HFFc6 (cell line): ENCODE measurements at regions not wholly inside any gene's neighbourhood (a gene's known extent, or its start where the extent isn't known, plus 50 kb on each side); places are given as distances from the start of the nearest gene placed in this dataset.

Experiments
- DNase-seq: peaks from one replicate; pipeline ENCODE4 v3.0.0-alpha.2; 2018
- H3K27ac Mint-ChIP-seq: 2 replicates; pipeline ENCODE4 v1.8.0; 2020; ENCODE audit warnings: mild to moderate bottlenecking, mixed read lengths
- H3K27me3 Mint-ChIP-seq: 2 replicates; pipeline ENCODE4 v1.8.0; 2021; ENCODE audit warnings: mild to moderate bottlenecking, moderate library complexity, mixed read lengths; ENCODE audit not compliant: insufficient read depth
- H3K36me3 Mint-ChIP-seq: 2 replicates; pipeline ENCODE4 v1.8.0; 2021; ENCODE audit warnings: low read depth, mixed read lengths
- H3K4me1 Mint-ChIP-seq: 2 replicates; pipeline ENCODE4 v1.8.0; 2020; ENCODE audit warnings: low read depth, mixed read lengths
- H3K4me3 Mint-ChIP-seq: 2 replicates; pipeline ENCODE4 v1.8.0; 2020; ENCODE audit warnings: mild to moderate bottlenecking, moderate library complexity, mixed read lengths
- H3K9me3 Mint-ChIP-seq: 2 replicates; pipeline ENCODE4 v1.8.0; 2020; ENCODE audit warnings: mild to moderate bottlenecking, mixed read lengths
- TF ChIP-seq, protein P1 (sequence below): fragments of 200-600 bp; sonication (generic); IDR thresholded peaks from 2 replicates; pipeline ENCODE4 v1.5.0; 2021; ENCODE audit warnings: antibody characterized with exemption, mild to moderate bottlenecking

DNA sequence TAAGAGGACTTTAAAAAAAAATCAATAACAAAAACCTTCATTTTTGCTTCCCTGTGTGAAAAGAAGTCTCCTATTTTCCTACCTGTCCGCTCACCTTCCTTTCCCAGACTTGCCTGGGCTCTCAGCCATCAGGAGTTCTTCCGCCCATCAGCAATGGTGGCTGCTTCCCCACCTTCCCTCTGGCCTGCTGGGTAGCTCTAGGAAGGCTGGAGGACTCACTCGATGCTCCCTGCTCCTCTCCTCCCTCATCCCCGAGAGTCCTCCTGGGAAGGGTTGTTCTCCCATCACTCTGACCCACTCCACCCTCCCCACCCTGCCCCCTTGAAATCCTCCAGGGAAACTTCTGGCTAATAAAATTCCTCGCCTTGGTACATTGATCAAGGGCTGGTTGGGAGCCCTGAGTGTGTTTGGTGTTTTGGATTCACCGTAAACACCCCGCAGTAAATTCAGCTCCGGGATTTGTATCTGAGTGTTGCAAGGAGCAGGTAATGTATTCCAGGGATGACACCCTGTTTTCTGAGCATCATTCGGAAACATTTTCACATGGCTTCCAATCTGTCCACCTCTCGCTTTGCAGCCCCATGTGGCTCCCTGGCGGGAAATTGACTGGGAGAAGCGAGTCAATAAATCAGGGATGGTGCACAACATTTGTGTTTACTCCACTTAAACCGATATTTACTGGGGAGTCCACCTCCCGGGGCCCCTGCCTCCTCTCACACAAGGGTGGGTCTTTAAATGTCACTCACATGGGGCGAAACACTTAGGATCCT, 126.4 kb upstream of the SDK1 start:
- peaks cover 36% of the 10 kb centered on the region for H3K9me3 Mint-ChIP-seq
- no peak for DNase-seq
- H3K4me1 Mint-ChIP-seq: no peaks in the 10 kb centered on the region
- H3K27ac Mint-ChIP-seq: no peak overlapping the region
- TF ChIP-seq, protein P1, sequence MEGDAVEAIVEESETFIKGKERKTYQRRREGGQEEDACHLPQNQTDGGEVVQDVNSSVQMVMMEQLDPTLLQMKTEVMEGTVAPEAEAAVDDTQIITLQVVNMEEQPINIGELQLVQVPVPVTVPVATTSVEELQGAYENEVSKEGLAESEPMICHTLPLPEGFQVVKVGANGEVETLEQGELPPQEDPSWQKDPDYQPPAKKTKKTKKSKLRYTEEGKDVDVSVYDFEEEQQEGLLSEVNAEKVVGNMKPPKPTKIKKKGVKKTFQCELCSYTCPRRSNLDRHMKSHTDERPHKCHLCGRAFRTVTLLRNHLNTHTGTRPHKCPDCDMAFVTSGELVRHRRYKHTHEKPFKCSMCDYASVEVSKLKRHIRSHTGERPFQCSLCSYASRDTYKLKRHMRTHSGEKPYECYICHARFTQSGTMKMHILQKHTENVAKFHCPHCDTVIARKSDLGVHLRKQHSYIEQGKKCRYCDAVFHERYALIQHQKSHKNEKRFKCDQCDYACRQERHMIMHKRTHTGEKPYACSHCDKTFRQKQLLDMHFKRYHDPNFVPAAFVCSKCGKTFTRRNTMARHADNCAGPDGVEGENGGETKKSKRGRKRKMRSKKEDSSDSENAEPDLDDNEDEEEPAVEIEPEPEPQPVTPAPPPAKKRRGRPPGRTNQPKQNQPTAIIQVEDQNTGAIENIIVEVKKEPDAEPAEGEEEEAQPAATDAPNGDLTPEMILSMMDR: no peak
- H3K27me3 Mint-ChIP-seq: peaks cover 3% of the 10 kb centered on the region
- H3K36me3 Mint-ChIP-seq: peaks cover 3% of the 10 kb centered on the region; the same call in 1 of the 2 replicates
- H3K4me3 Mint-ChIP-seq: no peak overlapping the region

DNA sequence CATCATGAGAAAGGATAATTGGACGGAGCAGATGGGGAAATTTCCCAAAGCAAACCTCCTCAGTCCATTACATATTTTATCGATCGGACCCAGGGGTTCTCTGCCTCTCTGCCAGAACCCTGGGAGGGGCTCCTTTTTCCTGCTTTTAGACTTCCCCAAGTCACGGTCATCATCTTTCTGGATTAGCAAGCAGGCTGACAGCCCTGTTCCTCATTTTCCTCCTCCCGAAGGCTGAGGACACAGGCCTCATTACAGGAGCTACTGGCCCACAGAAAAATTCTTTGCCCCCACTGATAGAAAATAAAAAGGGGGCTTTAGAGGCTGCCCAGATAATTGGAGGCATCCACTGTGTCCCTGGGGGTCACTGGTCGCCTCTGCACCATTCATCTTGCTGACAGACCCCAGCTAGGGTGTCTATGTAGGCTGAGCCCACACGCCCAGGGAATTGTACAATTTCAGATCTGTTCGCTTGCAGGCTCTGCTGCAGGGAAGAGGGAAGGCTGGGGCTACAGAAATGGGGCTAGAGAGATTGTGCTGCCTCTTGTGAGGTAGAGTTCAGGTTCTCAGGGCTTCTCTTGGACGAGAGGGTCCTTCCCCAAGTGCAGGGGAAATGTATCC, 125.7 kb upstream of the SDK1 start:
- no peak for DNase-seq
- Mint-ChIP-seq H3K27me3 (peaks cover 3% of the 10 kb centered on the region), H3K9me3 (peaks cover 34% of the 10 kb centered on the region), H3K4me3 (no peak overlapping the region), H3K36me3 (peaks cover 2% of the 10 kb centered on the region; the same call in 1 of the 2 replicates), H3K27ac (no peak overlapping the region), H3K4me1 (no peaks in the 10 kb centered on the region)
- TF ChIP-seq, protein P1: no peak

DNA sequence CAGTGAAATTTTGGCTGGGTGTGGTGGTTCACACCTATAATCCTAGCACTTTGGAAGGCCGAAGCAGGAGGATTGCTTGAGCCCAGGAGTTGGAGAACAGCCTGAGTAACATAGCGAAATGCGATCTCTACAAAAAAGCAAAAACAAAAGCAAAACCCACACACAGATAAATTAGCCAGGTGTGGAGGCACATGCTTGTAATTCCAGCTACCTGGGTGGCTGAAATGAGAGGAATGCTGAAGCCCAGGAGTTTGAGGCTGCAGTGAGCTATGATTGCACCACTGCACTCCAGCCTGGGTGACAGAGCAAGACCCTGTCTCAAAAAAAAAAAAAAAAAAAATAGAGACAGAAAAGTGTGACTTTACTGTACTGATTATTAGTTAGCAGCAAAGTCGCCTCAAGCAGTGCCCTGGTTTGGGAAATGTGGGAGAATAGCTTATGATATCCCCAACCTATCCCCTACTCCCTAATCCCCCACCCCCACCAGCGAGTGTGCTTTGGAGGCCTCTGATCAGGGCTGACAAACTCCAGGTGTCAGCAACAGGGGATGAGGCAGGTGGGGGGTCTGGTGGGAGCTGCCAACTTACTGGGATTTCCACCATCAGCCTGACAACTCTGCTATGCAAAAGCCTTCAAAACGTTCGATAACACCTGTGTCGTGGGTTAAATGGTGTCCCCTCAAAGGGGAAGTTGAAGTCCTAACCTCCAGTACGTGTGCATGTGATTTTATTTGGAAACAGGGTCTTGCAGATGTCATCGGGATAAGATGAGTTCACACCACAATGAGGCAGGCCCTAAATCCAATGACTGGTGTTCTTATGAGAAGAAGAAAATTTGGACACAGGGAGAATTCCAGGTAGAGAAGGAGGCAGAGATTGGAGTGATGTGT, 124.7 kb upstream of the SDK1 start:
- Mint-ChIP-seq H3K27me3 (peaks cover 5% of the 10 kb centered on the region), H3K36me3 (no peaks in the 10 kb centered on the region), H3K4me3 (no peak overlapping the region), H3K9me3 (peaks cover 33% of the 10 kb centered on the region), H3K27ac (no peak overlapping the region), H3K4me1 (no peaks in the 10 kb centered on the region)
- TF ChIP-seq, protein P1: no peak
- DNase-seq: no peak

DNA sequence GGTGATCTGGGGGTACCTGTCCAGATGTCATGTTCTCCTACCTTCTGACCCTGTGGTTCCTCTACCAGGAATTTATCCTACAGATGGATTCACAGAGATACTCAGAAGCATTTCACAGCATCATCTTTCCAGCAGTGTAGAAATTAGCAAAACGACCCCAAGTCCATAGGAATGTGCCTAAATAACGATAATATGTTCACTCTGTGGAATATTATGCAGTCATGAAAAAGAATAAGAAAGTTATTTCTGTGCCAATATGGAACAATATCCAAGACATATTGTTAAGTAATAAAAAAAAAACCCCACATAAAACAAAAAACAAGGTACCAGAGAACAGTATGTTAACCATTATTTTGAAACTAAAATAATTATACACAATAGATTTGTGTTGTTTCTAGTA, 123.8 kb upstream of the SDK1 start:
- H3K4me1 Mint-ChIP-seq: no peaks in the 10 kb centered on the region
- no peak overlapping the region for H3K4me3 Mint-ChIP-seq
- no peak overlapping the region for H3K27ac Mint-ChIP-seq
- TF ChIP-seq, protein P1: no peak
- H3K36me3 Mint-ChIP-seq: no peaks in the 10 kb centered on the region
- H3K9me3 Mint-ChIP-seq: peaks cover 24% of the 10 kb centered on the region
- no peak for DNase-seq
- H3K27me3 Mint-ChIP-seq: peaks cover 2% of the 10 kb centered on the region

DNA sequence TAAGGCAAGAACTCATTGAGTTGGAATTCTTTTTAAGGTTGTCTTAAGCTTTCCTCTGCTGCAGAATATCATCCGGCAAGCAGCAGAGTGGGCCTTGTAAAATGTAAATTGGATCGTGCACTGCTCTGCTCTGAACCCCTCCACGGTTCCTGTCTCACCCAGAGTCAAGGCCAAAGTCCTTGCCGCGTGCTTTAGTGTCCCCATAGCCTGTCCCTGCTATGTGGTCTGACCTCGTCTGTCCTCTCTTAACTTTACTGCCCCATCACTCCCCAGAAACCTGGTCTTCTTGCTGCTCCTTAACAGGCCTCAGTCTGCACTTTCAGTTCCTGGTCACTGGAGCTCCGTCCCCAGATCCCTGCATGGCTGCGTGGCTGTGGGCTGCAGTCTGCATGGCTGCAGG, 121.6 kb upstream of the SDK1 start:
- Mint-ChIP-seq H3K9me3 (peaks cover 32% of the 10 kb centered on the region), H3K27ac (no peak overlapping the region), H3K4me1 (no peaks in the 10 kb centered on the region), H3K4me3 (no peak overlapping the region), H3K27me3 (peaks cover 2% of the 10 kb centered on the region), H3K36me3 (no peaks in the 10 kb centered on the region)
- DNase-seq: no peak
- TF ChIP-seq, protein P1: no peak
